Left cardiac atrium (tissue), 4 donors: ENCODE measurements at regions not wholly inside any gene's neighbourhood (a gene's known extent, or its start where the extent isn't known, plus 50 kb on each side); places are given as distances from the start of the nearest gene placed in this dataset.
"Not testable (repeated sequence)": the region's sequence is repeated elsewhere in the genome, so short reads cannot be mapped to it uniquely, and the experiment has no call there.

Experiments
- ATAC-seq, 2 donors: fragments of 200-7000 bp; cut with Tn5 transposase; one replicate each; pipeline ENCODE4 v1.9.1; 2020; ENCODE audit warnings: mild to moderate bottlenecking in 2 of 2, moderate library complexity in 2 of 2
- DNase-seq: peaks from one replicate; pipeline ENCODE4 v3.0.0-alpha.2; 2020
- intact Hi-C, 2 donors: fragments of 100-400 bp; cut with DNase I; formaldehyde crosslinking; loops; one replicate each; pipeline versions ENCODE4 v1.14.1 to v1.15.1; 2022 to 2023
- donor health status: DM: no; HTN: yes; CAD: no.
- donor health status: DM: no; HTN: yes; CAD: no; lungs with severe emphysema.
- donor health status: DM: yes; HTN: yes; CAD: no.
- donor health status: Dilated cardiomyopathy.

GRCh38 chr22:15583007-15583406 is 55.0 kb downstream of the OR11H1 start:
- ATAC-seq, DNase-seq, intact Hi-C loops: not testable (repeated sequence)

- ATAC-seq, intact Hi-C loops, DNase-seq: not testable (repeated sequence)
Observed at GRCh38 chr22:15602199-15602598, 74.2 kb downstream of the OR11H1 start.

- intact Hi-C loops, DNase-seq, ATAC-seq: not testable (repeated sequence)
Observed at GRCh38 chr22:15603111-15603510, 75.1 kb downstream of the OR11H1 start.

- ATAC-seq, DNase-seq, intact Hi-C loops: not testable (repeated sequence)
Observed at GRCh38 chr22:15604176-15604575, 76.2 kb downstream of the OR11H1 start.

GRCh38 chr22:15604679-15605078 is 76.7 kb downstream of the OR11H1 start:
- not testable (repeated sequence) for ATAC-seq

GRCh38 chr22:15612906-15613305 is 76.9 kb upstream of the POTEH start:
- DNase-seq, ATAC-seq, intact Hi-C loops: not testable (repeated sequence)

More at GRCh38 chr22:15604679-15605078, 76.7 kb downstream of the OR11H1 start:
- DNase-seq, intact Hi-C loops: not testable (repeated sequence)

GRCh38 chr22:15615136-15615535 is 74.7 kb upstream of the POTEH start:
- intact Hi-C loops, ATAC-seq, DNase-seq: not testable (repeated sequence)

GRCh38 chr22:15628224-15628623 is 61.6 kb upstream of the POTEH start:
- DNase-seq, ATAC-seq, intact Hi-C loops: not testable (repeated sequence)

GRCh38 chr22:15636765-15637164 is 53.1 kb upstream of the POTEH start:
- ATAC-seq, DNase-seq, intact Hi-C loops: not testable (repeated sequence)

- intact Hi-C loops, DNase-seq: not testable (repeated sequence)
- peak; percentile 8 to 35 for ATAC-seq
Observed at GRCh38 chr22:15637471-15637870, 52.4 kb upstream of the POTEH start.

GRCh38 chr22:15637886-15638285 is 51.9 kb upstream of the POTEH start:
- DNase-seq, intact Hi-C loops: not testable (repeated sequence)
- peak in 1 of 2 donors; percentile 19 for ATAC-seq
